ENCODE measurements at regions not wholly inside any gene's neighbourhood (a gene's known extent, or its start where the extent isn't known, plus 50 kb on each side); places are given as distances from the start of the nearest gene placed in this dataset.

DNA sequence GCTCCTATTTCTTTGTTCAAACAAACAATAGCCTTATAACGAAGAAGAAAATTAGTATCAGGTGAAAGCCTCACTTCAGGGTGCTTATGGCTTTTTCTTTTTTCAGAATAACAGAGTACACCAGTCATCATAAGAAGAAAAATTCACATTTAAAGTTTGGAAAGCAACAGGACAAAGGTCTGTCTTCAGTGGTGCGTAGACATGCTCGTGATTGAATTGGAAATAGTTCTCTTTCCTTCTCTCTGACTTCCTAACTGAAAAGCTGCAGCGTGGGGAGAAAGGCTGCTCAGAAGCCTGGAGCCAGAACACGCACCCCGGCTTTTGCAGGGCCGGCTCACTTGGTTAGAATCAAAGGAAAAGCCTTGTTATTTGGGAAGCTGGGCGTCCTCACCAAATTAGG lies 127.6 kb upstream of the ZNF516 start:
- TF ChIP-seq, protein P1, sequence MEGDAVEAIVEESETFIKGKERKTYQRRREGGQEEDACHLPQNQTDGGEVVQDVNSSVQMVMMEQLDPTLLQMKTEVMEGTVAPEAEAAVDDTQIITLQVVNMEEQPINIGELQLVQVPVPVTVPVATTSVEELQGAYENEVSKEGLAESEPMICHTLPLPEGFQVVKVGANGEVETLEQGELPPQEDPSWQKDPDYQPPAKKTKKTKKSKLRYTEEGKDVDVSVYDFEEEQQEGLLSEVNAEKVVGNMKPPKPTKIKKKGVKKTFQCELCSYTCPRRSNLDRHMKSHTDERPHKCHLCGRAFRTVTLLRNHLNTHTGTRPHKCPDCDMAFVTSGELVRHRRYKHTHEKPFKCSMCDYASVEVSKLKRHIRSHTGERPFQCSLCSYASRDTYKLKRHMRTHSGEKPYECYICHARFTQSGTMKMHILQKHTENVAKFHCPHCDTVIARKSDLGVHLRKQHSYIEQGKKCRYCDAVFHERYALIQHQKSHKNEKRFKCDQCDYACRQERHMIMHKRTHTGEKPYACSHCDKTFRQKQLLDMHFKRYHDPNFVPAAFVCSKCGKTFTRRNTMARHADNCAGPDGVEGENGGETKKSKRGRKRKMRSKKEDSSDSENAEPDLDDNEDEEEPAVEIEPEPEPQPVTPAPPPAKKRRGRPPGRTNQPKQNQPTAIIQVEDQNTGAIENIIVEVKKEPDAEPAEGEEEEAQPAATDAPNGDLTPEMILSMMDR (IDR thresholded peaks at IDR 0.05): no peak
- TF ChIP-seq EZH2 (IDR thresholded peaks at IDR 0.05): no peak

All from neural progenitor cell (in vitro differentiated cells).